ENCODE measurements at regions not wholly inside any gene's neighbourhood (a gene's known extent, or its start where the extent isn't known, plus 50 kb on each side); places are given as distances from the start of the nearest gene placed in this dataset.
A peak's percentile ranks its signal among the peaks of the same experiment; 100 is the strongest.

- DNase-seq = no peak
These were observed 134.3 kb upstream of the RAB11FIP2 start for GRCh38 chr10:118181021-118181420.

- DNase-seq = no peak
These were observed 128.4 kb upstream of the RAB11FIP2 start for GRCh38 chr10:118175148-118175547.

GRCh38 chr10:118173296-118173695, 126.6 kb upstream of the RAB11FIP2 start:
- no peak for DNase-seq

- no peak for DNase-seq
These were observed 125.1 kb upstream of the RAB11FIP2 start for GRCh38 chr10:118171861-118172260.

- DNase-seq = no peak
These were observed 120.4 kb upstream of the RAB11FIP2 start for GRCh38 chr10:118167056-118167700.

GRCh38 chr10:118163217-118163616, 116.5 kb upstream of the RAB11FIP2 start:
- no peak for DNase-seq

- no peak for DNase-seq
These were observed 114.9 kb upstream of the RAB11FIP2 start for GRCh38 chr10:118161461-118162246.

GRCh38 chr10:118153287-118153686, 106.5 kb upstream of the RAB11FIP2 start:
- no peak for DNase-seq

GRCh38 chr10:118151461-118151860, 104.7 kb upstream of the RAB11FIP2 start:
- DNase-seq = no peak

- DNase-seq = no peak
These were observed 101.5 kb upstream of the RAB11FIP2 start for GRCh38 chr10:118148247-118148646.

- no peak for DNase-seq
These were observed 98.5 kb upstream of the RAB11FIP2 start for GRCh38 chr10:118145256-118145655.

GRCh38 chr10:118141471-118141870, 94.7 kb upstream of the RAB11FIP2 start:
- DNase-seq = no peak

- no peak for DNase-seq
These were observed 92.6 kb upstream of the RAB11FIP2 start for GRCh38 chr10:118139321-118139720.

GRCh38 chr10:118128675-118129074, 81.9 kb upstream of the RAB11FIP2 start:
- no peak for DNase-seq

- no peak for DNase-seq
These were observed 72.0 kb upstream of the RAB11FIP2 start for GRCh38 chr10:118118716-118119115.

GRCh38 chr10:118116715-118117449, 70.1 kb upstream of the RAB11FIP2 start:
- DNase-seq = no peak

- no peak for DNase-seq
These were observed 69.6 kb upstream of the RAB11FIP2 start for GRCh38 chr10:118116362-118116714.

- peak in 2 of 51 donors; percentile 2 to 3 for DNase-seq
These were observed 69.0 kb upstream of the RAB11FIP2 start for GRCh38 chr10:118115701-118116100.

GRCh38 chr10:118114992-118115391, 68.3 kb upstream of the RAB11FIP2 start:
- DNase-seq = no peak

- DNase-seq = no peak
These were observed 65.9 kb upstream of the RAB11FIP2 start for GRCh38 chr10:118112543-118113125.

- DNase-seq = no peak
These were observed 64.0 kb upstream of the RAB11FIP2 start for GRCh38 chr10:118110750-118111149.

Data from hypothalamus (tissue), 51 donors.